GM12875 (cell line): ENCODE measurements at regions not wholly inside any gene's neighbourhood (a gene's known extent, or its start where the extent isn't known, plus 50 kb on each side); places are given as distances from the start of the nearest gene placed in this dataset.
"Not testable (repeated sequence)": the region's sequence is repeated elsewhere in the genome, so short reads cannot be mapped to it uniquely, and the experiment has no call there.

ENCODE experiments used
- H3K4me3 ChIP-seq: one replicate; pipeline ENCODE4 v1.5.1; 2011; ENCODE audit warnings: low read depth, low read length, control low read depth
- TF ChIP-seq, protein P1 (sequence below): IDR thresholded peaks from 2 replicates; pipeline ENCODE4 v1.5.1; 2011; ENCODE audit warnings: low read depth, mild to moderate bottlenecking, control low read depth, inconsistent platforms, low read length, moderate library complexity, borderline replicate concordance; ENCODE audit not compliant: insufficient read depth

DNA sequence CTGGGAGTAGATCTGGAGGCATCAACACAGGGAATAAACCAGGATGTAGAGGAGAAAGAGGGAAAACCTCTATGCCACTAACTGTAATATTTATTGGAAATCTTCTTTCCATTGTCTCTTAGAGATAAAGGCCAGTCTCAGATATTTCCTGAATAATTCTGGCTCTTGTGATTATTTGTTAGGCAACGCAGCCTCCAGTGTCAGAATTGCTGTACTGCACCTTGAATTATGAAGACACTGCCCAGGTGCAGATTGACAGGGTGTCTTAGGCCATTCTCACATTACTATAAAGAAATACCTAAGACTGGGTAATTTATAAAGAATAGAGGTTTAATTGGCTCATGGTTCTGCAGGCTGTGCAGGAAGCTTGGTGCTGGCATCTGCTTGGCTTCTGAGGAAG, 100.7 kb upstream of the ZDHHC15 start:
- H3K4me3 ChIP-seq, result no peak overlapping the region
- TF ChIP-seq, protein P1, sequence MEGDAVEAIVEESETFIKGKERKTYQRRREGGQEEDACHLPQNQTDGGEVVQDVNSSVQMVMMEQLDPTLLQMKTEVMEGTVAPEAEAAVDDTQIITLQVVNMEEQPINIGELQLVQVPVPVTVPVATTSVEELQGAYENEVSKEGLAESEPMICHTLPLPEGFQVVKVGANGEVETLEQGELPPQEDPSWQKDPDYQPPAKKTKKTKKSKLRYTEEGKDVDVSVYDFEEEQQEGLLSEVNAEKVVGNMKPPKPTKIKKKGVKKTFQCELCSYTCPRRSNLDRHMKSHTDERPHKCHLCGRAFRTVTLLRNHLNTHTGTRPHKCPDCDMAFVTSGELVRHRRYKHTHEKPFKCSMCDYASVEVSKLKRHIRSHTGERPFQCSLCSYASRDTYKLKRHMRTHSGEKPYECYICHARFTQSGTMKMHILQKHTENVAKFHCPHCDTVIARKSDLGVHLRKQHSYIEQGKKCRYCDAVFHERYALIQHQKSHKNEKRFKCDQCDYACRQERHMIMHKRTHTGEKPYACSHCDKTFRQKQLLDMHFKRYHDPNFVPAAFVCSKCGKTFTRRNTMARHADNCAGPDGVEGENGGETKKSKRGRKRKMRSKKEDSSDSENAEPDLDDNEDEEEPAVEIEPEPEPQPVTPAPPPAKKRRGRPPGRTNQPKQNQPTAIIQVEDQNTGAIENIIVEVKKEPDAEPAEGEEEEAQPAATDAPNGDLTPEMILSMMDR, result 0 out of 2 replicates have a peak, but pooled peaks have one; percentile 3

DNA sequence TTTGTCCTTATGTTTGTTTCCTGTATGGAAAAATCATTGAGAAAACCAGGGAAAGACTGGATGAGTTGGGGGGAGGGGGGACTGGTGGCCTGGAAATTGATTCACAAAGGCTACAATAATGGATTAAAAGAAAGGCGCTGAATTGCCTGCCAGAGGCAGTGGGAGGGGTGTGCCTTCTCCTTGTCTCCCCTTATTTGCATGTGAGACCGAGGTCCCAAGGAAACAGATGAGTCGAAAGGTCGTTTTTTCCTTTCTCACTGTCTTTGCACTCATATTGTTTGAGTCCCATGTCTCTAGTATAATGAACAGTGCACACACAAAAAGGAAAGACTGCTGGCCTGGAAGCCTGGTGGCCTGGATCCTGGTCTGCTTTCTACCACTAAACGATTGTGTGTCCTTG, 86.6 kb upstream of the ZDHHC15 start:
- no peak overlapping the region for H3K4me3 ChIP-seq
- TF ChIP-seq, protein P1, result no peak

DNA sequence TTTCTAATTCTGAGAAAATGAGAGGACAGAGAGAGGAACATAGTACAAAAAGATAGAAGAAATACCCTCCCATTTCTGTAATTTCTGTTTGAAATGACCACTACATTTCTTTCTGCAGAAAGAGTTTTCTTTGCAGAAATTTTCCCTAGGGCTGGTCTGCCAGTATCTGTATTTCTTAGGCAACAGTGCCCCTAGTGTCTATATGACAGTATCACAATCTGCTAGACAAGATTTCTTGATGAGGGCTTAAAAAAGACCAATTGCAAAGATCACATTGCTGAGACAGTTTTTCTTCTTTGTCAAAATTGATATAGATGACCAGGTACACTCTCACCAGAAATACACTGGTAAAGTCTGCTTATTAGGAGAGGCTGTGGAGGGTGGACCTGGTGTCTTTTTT, 81.0 kb upstream of the ZDHHC15 start:
- H3K4me3 ChIP-seq, result no peak overlapping the region
- TF ChIP-seq, protein P1, result peak; percentile 46; the same call in 1 of the 2 replicates

DNA sequence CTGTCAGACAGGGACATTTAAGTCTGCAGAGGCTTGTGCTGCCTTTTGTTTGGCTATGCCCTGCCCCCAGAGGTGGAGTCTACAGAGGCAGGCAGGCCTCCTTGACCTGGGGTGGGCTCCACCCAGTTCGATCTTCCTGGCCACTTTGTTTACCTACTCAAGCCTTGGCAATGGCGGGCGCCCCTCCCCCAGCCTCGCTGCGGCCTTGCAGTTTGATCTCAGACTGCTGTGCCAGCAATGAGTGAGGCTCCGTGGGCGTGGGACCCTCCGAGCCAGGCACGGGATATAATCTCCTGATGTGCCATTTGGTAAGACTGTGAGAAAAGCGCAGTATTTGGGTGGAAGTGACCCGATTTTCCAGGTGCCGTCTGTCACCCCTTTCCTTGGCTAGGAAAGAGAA, 79.2 kb upstream of the ZDHHC15 start:
- H3K4me3 ChIP-seq, result not testable (repeated sequence)

DNA sequence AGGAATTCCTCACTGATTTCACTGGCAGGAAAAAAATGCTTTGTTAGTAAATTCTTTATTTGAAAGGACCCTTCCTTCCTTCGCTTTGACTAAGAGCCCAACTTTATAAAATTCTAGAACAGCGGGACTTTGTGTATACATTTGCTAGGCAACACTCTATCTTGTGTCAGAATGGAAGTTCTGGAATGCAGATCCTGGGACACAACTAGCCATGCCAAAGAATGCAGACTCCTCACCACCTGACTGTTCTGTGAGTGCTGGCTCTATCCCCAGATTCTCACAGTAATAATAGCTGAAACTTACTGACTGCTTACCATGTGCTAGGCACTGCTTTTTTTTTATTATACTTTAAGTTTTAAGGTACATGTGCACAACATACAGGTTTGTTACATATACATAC, 73.3 kb upstream of the ZDHHC15 start:
- no peak overlapping the region for H3K4me3 ChIP-seq
- TF ChIP-seq, protein P1, result no peak

DNA sequence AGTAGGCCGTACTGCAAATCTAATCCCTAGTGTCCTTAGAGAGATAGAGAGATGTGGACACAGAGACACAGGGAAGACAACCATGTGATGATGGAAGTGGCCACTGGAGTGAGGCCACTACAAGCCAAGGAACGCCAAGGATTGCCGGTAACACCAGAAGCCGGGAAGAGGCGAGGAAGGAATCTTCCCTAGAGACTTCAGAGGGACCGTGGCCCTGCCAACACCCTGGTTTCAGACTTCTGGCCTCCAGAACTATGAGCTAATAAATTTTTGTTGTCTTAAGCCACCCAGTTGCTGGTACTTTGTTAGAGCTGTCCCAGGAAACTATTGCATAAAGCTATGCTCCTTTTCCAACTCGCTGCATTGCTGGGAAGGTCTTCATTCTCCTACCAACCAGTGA, 70.3 kb upstream of the ZDHHC15 start:
- H3K4me3 ChIP-seq, result not testable (repeated sequence)

DNA sequence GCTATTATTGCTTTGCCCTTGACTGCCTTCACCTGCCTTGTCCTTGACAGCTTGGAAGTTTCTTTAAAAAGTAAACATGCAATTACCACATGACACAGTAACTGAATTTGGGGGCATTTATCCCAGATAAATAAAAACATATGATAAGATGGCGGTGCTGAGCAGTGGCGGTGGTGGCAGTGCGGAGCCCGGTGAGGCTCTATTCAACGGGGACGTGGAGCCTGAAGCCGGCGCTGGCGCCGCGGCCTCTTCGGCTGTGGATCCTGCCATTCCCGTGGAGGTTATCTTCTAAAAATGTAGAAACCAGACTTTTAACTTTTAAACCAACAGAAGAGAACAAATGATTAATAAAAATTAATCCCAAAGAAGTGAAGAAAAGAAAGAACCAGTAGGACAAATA, 59.7 kb upstream of the ZDHHC15 start:
- TF ChIP-seq, protein P1, result no peak
- no peak overlapping the region for H3K4me3 ChIP-seq
